Hepatocyte (in vitro differentiated cells): ENCODE measurements at regions not wholly inside any gene's neighbourhood (a gene's known extent, or its start where the extent isn't known, plus 50 kb on each side); places are given as distances from the start of the nearest gene placed in this dataset.

Experiments
- DNase-seq: peaks from one replicate; pipeline ENCODE4 v3.0.0-alpha.2; 2016; ENCODE audit warnings: low spot score
- H2AFZ ChIP-seq: fragments of 200-600 bp; sonication (generic); 2 replicates; pipeline ENCODE4 v1.6.0; 2016; ENCODE audit warnings: antibody characterized with exemption, mild to moderate bottlenecking
- H3K27ac ChIP-seq: fragments of 200-600 bp; sonication (generic); 2 replicates; pipeline ENCODE4 v1.5.1; 2016; ENCODE audit warnings: mild to moderate bottlenecking
- H3K27me3 ChIP-seq: fragments of 200-600 bp; sonication (generic); 2 replicates; pipeline ENCODE4 v1.6.1; 2016
- H3K36me3 ChIP-seq: fragments of 200-600 bp; sonication (generic); replicated peaks from 2 replicates; pipeline ENCODE4 v1.5.1; 2016; ENCODE audit warnings: low read depth; ENCODE audit not compliant: insufficient read depth
- H3K4me1 ChIP-seq: fragments of 200-600 bp; sonication (generic); 2 replicates; pipeline ENCODE4 v1.5.1; 2016; ENCODE audit warnings: mild to moderate bottlenecking, moderate library complexity; ENCODE audit not compliant: insufficient read depth
- H3K4me2 ChIP-seq: fragments of 200-600 bp; sonication (generic); 2 replicates; pipeline ENCODE4 v1.6.0; 2016
- H3K4me3 ChIP-seq: fragments of 200-600 bp; sonication (generic); 2 replicates; pipeline ENCODE4 v1.5.1; 2016; ENCODE audit warnings: mild to moderate bottlenecking
- H3K79me2 ChIP-seq: fragments of 200-600 bp; sonication (generic); 2 replicates; pipeline ENCODE4 v1.6.0; 2017; ENCODE audit warnings: mild to moderate bottlenecking
- H3K9me2 ChIP-seq: fragments of 200-600 bp; sonication (generic); replicated peaks from 2 replicates; pipeline ENCODE4 v1.6.0; 2017; ENCODE audit warnings: mild to moderate bottlenecking; ENCODE audit not compliant: insufficient read depth
- H3K9me3 ChIP-seq: fragments of 200-600 bp; sonication (generic); 2 replicates; pipeline ENCODE4 v1.5.1; 2016; ENCODE audit warnings: low read depth, mild to moderate bottlenecking
- H4K20me1 ChIP-seq: fragments of 200-600 bp; sonication (generic); 2 replicates; pipeline ENCODE4 v1.6.0; 2016; ENCODE audit warnings: mild to moderate bottlenecking; ENCODE audit not compliant: insufficient read depth, poor library complexity, severe bottlenecking
- CTCF ChIP-seq: fragments of 200-600 bp; sonication (generic); IDR thresholded peaks from 2 replicates; pipeline ENCODE4 v1.5.1; 2016; ENCODE audit warnings: antibody characterized with exemption, mild to moderate bottlenecking; ENCODE audit not compliant: poor library complexity
- EZH2 ChIP-seq: fragments of 200-600 bp; sonication (generic); IDR thresholded peaks from 2 replicates; pipeline ENCODE4 v1.6.1; 2016; ENCODE audit warnings: antibody characterized with exemption, mild to moderate bottlenecking, borderline replicate concordance
- EZH2phosphoT487 ChIP-seq: fragments of 200-600 bp; sonication (generic); IDR thresholded peaks from one replicate; pipeline ENCODE4 v1.6.1; 2018; ENCODE audit warnings: antibody characterized with exemption, mild to moderate bottlenecking, low read depth, moderate library complexity; ENCODE audit not compliant: unreplicated experiment, severe bottlenecking
- WGBS: methylation state at CpG from one replicate; pipeline ENCODE4 v1.1.6; 2016; ENCODE audit warnings: low lambda C conversion rate; ENCODE audit errors: missing lambda C conversion rate; 5-methylcytosine and 5-hydroxymethylcytosine counted together

- WGBS, result 23% methylated on average over 5 of the region's 5 CpGs
- DNase-seq, result no peak
- Histone ChIP-seq H2AFZ (no peak overlapping the region), H3K9me3 (no peaks in the 10 kb centered on the region), H3K4me3 (no peak overlapping the region), H4K20me1 (no peaks in the 10 kb centered on the region), H3K27me3 (no peaks in the 10 kb centered on the region), H3K79me2 (no peaks in the 10 kb centered on the region), H3K4me1 (peaks cover 23% of the 10 kb centered on the region), H3K4me2 (no peak overlapping the region), H3K27ac (no peak overlapping the region), H3K9me2 (no peaks in the 10 kb centered on the region), H3K36me3 (no peaks in the 10 kb centered on the region)
- TF ChIP-seq CTCF (no peak), EZH2phosphoT487 (no peak), EZH2 (no peak)
Observed at GRCh38 chr21:17438635-17439034, 74.2 kb upstream of the CXADR start.

GRCh38 chr21:17440969-17441368 is 71.9 kb upstream of the CXADR start:
- H2AFZ ChIP-seq, result no peak overlapping the region
- H3K4me1 ChIP-seq, result peaks cover 15% of the 10 kb centered on the region
- peak overlapping the region; percentile 28 for H3K4me2 ChIP-seq
- no peak for TF ChIP-seq CTCF
- no peak for TF ChIP-seq EZH2phosphoT487
- no peak for TF ChIP-seq EZH2
- H3K9me2 ChIP-seq, result no peaks in the 10 kb centered on the region
- H3K27ac ChIP-seq, result no peak overlapping the region
- H3K4me3 ChIP-seq, result no peak overlapping the region
- no peaks in the 10 kb centered on the region for H3K36me3 ChIP-seq
- 79% methylated on average over 3 of the region's 3 CpGs for WGBS
- no peaks in the 10 kb centered on the region for H4K20me1 ChIP-seq
- no peaks in the 10 kb centered on the region for H3K27me3 ChIP-seq
- H3K79me2 ChIP-seq, result no peaks in the 10 kb centered on the region
- no peaks in the 10 kb centered on the region for H3K9me3 ChIP-seq
- no peak for DNase-seq

- H3K27ac ChIP-seq, result no peak overlapping the region
- H3K4me1 ChIP-seq, result peaks cover 11% of the 10 kb centered on the region
- H3K4me3 ChIP-seq, result no peak overlapping the region
- H4K20me1 ChIP-seq, result no peaks in the 10 kb centered on the region
- no peaks in the 10 kb centered on the region for H3K9me3 ChIP-seq
- WGBS, result 79% methylated on average over 1 of the region's 1 CpG
- peak; percentile 16 for DNase-seq
- TF ChIP-seq EZH2 (no peak), CTCF (no peak), EZH2phosphoT487 (no peak)
- H3K4me2 ChIP-seq, result peak overlapping the region; percentile 28
- H3K27me3 ChIP-seq, result no peaks in the 10 kb centered on the region
- H3K36me3 ChIP-seq, result no peaks in the 10 kb centered on the region
- H3K79me2 ChIP-seq, result no peaks in the 10 kb centered on the region
- no peaks in the 10 kb centered on the region for H3K9me2 ChIP-seq
- H2AFZ ChIP-seq, result no peak overlapping the region
Observed at GRCh38 chr21:17441370-17441769, 71.5 kb upstream of the CXADR start.

GRCh38 chr21:17442165-17442564 is 70.7 kb upstream of the CXADR start:
- Histone ChIP-seq H3K27ac (no peak overlapping the region), H3K27me3 (no peaks in the 10 kb centered on the region), H3K9me3 (no peaks in the 10 kb centered on the region), H4K20me1 (no peaks in the 10 kb centered on the region), H3K4me2 (no peak overlapping the region), H3K4me1 (peaks cover 9% of the 10 kb centered on the region), H3K4me3 (no peak overlapping the region), H3K36me3 (no peaks in the 10 kb centered on the region), H2AFZ (no peak overlapping the region), H3K79me2 (no peaks in the 10 kb centered on the region), H3K9me2 (no peaks in the 10 kb centered on the region)
- no peak for TF ChIP-seq CTCF
- no peak for TF ChIP-seq EZH2phosphoT487
- no peak for DNase-seq
- WGBS, result 97% methylated on average over 2 of the region's 2 CpGs
